HCT116 (cell line): ENCODE measurements at regions not wholly inside any gene's neighbourhood (a gene's known extent, or its start where the extent isn't known, plus 50 kb on each side); places are given as distances from the start of the nearest gene placed in this dataset.

Experiments used
- ATAC-seq: fragments of 200-7000 bp; cut with Tn5 transposase; 2 replicates; pipeline ENCODE4 v1.9.1; 2020; ENCODE audit warnings: mild to moderate bottlenecking, moderate library complexity
- BruUV-seq: library from RNA; stranded (reverse); fragments of 400-500 nt; replicated peaks from 2 replicates; lab custom pipeline; 2021; lab: Mats Ljungman, UMichigan
- CTCF ChIA-PET: fragments of 300-600 bp; sonication (Branson Sonifier 250); formaldehyde crosslinking; loops from one replicate; lab custom pipeline; 2021; ENCODE audit warnings: antibody characterized with exemption; lab: Charles Lee
- POLR2A ChIA-PET: fragments of 300-600, 350-600 bp; sonication (Branson Sonifier 250); formaldehyde crosslinking; loops from one replicate; lab custom pipeline; 2021; ENCODE audit warnings: antibody characterized with exemption; lab: Charles Lee
- RAD21 ChIA-PET, 2 experiments: fragments of 300-600 bp; sonication (Branson Sonifier 250); formaldehyde crosslinking; loops; one replicate each; lab custom pipeline; 2023; ENCODE audit warnings: low total read pairs in 2 of 2; ENCODE audit not compliant: uncharacterized antibody in 2 of 2, unreplicated experiment in 2 of 2, low non-redundant PET in 1 of 2; lab: Charles Lee
- DNase-seq: peaks from one replicate; pipeline ENCODE4 v3.0.0-alpha.2; 2010; ENCODE audit warnings: low read depth, low spot score
- H2AFZ ChIP-seq: fragments of 200-600 bp; shearing (Covaris generic), sonication (generic); 2 replicates; pipeline ENCODE4 v1.6.1; 2017; ENCODE audit warnings: low read depth, mixed run types, mixed read lengths, antibody characterized with exemption, low read length; ENCODE audit not compliant: poor library complexity, severe bottlenecking
- H3K27ac ChIP-seq: 2 replicates; pipeline ENCODE4 v1.5.1; 2012; ENCODE audit warnings: low read depth, low read length
- H3K27me3 ChIP-seq: fragments of 200-600 bp; sonication (generic); 2 replicates; pipeline ENCODE4 v1.6.1; 2016; ENCODE audit warnings: mixed run types, low read length, mixed read lengths; ENCODE audit not compliant: insufficient read depth
- H3K36me3 ChIP-seq, 2 experiments: fragments of 200-500 bp in 1 of 2; fragments of 200-600 bp in 1 of 2; sonication (Bioruptor generic) in 1 of 2; sonication (generic) in 1 of 2; 2 replicates each; pipeline versions ENCODE4 v1.5.1 to v1.6.1; 2014 to 2016; ENCODE audit warnings: low read length in 2 of 2, inconsistent platforms in 1 of 2, mixed read lengths in 1 of 2, mixed run types in 1 of 2; ENCODE audit not compliant: insufficient read depth in 2 of 2, control insufficient read depth in 1 of 2
- H3K4me1 ChIP-seq, 2 experiments: fragments of 200-600 bp in 1 of 2; sonication (generic) in 1 of 2; 2 replicates each; pipeline versions ENCODE4 v1.5.1 to v1.6.1; 2012 to 2017; ENCODE audit warnings: low read length in 2 of 2, inconsistent platforms in 1 of 2, mild to moderate bottlenecking in 1 of 2, mixed read lengths in 1 of 2, mixed run types in 1 of 2, moderate library complexity in 1 of 2; ENCODE audit not compliant: insufficient read depth in 2 of 2, control insufficient read depth in 1 of 2
- H3K4me2 ChIP-seq: fragments of 200-600 bp; sonication (generic); 2 replicates; pipeline ENCODE4 v1.6.1; 2017; ENCODE audit warnings: mixed run types, low read length, mixed read lengths
- H3K4me3 ChIP-seq, 2 experiments: fragments of 200-600 bp in 1 of 2; sonication (generic) in 1 of 2; replicated peaks in 1 of 2; 2 replicates each; pipeline ENCODE4 v1.5.1; 2011 to 2016; ENCODE audit warnings: low read length in 2 of 2, control low read depth in 1 of 2, low read depth in 1 of 2, mild to moderate bottlenecking in 1 of 2, mixed read lengths in 1 of 2, mixed run types in 1 of 2
- H3K79me2 ChIP-seq: fragments of 200-600 bp; sonication (generic); 2 replicates; pipeline ENCODE4 v1.6.1; 2017; ENCODE audit warnings: mild to moderate bottlenecking, mixed run types, low read length, moderate library complexity, mixed read lengths; ENCODE audit not compliant: insufficient read depth
- H3K9ac ChIP-seq: fragments of 200-600 bp; sonication (generic); 2 replicates; pipeline ENCODE4 v1.6.1; 2016; ENCODE audit warnings: low read length, mixed read lengths
- H3K9me2 ChIP-seq: fragments of 200-600 bp; sonication (generic), shearing (Covaris generic); 2 replicates; pipeline ENCODE4 v1.6.1; 2017; ENCODE audit warnings: mixed run types, mild to moderate bottlenecking, moderate library complexity; ENCODE audit not compliant: insufficient read depth
- H3K9me3 ChIP-seq, 2 experiments: fragments of 200-500 bp in 1 of 2; fragments of 200-600 bp in 1 of 2; sonication (Bioruptor generic) in 1 of 2; sonication (generic) in 1 of 2; 2 replicates each; pipeline ENCODE4 v1.6.1; 2014 to 2017; ENCODE audit warnings: low read length in 2 of 2, mixed read lengths in 2 of 2, inconsistent platforms in 1 of 2, low read depth in 1 of 2, mild to moderate bottlenecking in 1 of 2, mixed run types in 1 of 2, moderate library complexity in 1 of 2; ENCODE audit not compliant: control insufficient read depth in 1 of 2, insufficient read depth in 1 of 2
- H4K20me1 ChIP-seq: fragments of 200-600 bp; sonication (generic), shearing (Covaris generic); 2 replicates; pipeline ENCODE4 v1.6.1; 2017; ENCODE audit warnings: mixed run types, mild to moderate bottlenecking, moderate library complexity; ENCODE audit not compliant: insufficient read depth
- ATF3 ChIP-seq: IDR thresholded peaks from 2 replicates; pipeline ENCODE4 v1.6.1; 2012
- CBX3 ChIP-seq: IDR thresholded peaks from 2 replicates; pipeline ENCODE4 v1.6.1; 2012; ENCODE audit warnings: low read depth
- CEBPB ChIP-seq: IDR thresholded peaks from 2 replicates; pipeline ENCODE4 v1.6.1; 2012; ENCODE audit warnings: low read depth
- EGR1 ChIP-seq: IDR thresholded peaks from 2 replicates; pipeline ENCODE4 v1.6.1; 2012; ENCODE audit warnings: low read depth
- EZH2phosphoT487 ChIP-seq: fragments of 200-600 bp; IDR thresholded peaks from 2 replicates; pipeline ENCODE4 v1.6.1; 2018; ENCODE audit warnings: antibody characterized with exemption, borderline replicate concordance
- FOSL1 ChIP-seq: IDR thresholded peaks from 2 replicates; pipeline ENCODE4 v1.6.1; 2012; ENCODE audit warnings: low read depth
- MAX ChIP-seq: IDR thresholded peaks from 2 replicates; pipeline ENCODE4 v1.6.1; 2012
- POLR2A ChIP-seq: IDR thresholded peaks from 2 replicates; pipeline ENCODE4 v1.7.0; 2011; ENCODE audit warnings: borderline replicate concordance; ENCODE audit not compliant: insufficient read depth, insufficient read length; ENCODE audit errors: extremely low read depth
- POLR2AphosphoS5 ChIP-seq: IDR thresholded peaks from 2 replicates; pipeline ENCODE4 v1.6.1; 2011; ENCODE audit warnings: mild to moderate bottlenecking, low read depth, low read length, moderate library complexity
- RAD21 ChIP-seq: IDR thresholded peaks from 2 replicates; pipeline ENCODE4 v1.6.1; 2012; ENCODE audit warnings: low read depth, mild to moderate bottlenecking
- SIN3A ChIP-seq: IDR thresholded peaks from 2 replicates; pipeline ENCODE4 v1.6.1; 2012; ENCODE audit warnings: low read depth
- SRF ChIP-seq: IDR thresholded peaks from 2 replicates; pipeline ENCODE4 v1.6.1; 2012; ENCODE audit warnings: low read depth
- TCF7L2 ChIP-seq: IDR thresholded peaks from 2 replicates; pipeline ENCODE4 v1.7.0; 2011; ENCODE audit warnings: borderline replicate concordance, inconsistent platforms; ENCODE audit not compliant: insufficient read depth, insufficient read length; ENCODE audit errors: extremely low read depth
- YY1 ChIP-seq: IDR thresholded peaks from 2 replicates; pipeline ENCODE4 v1.6.1; 2011; ENCODE audit warnings: low read length, low read depth, moderate library complexity, mild to moderate bottlenecking; ENCODE audit not compliant: insufficient replicate concordance; ENCODE audit errors: extremely low read depth
- ZBTB33 ChIP-seq: IDR thresholded peaks from 2 replicates; pipeline ENCODE4 v1.6.1; 2011; ENCODE audit warnings: mild to moderate bottlenecking, low read length, moderate library complexity; ENCODE audit not compliant: insufficient replicate concordance; ENCODE audit errors: extremely low read depth
- ZFX ChIP-seq: fragments of 450-650 bp; IDR thresholded peaks from 2 replicates; pipeline ENCODE4 v1.6.1; 2017
- ZNF274 ChIP-seq: fragments of 200-500 bp; sonication (Bioruptor generic); IDR thresholded peaks from 2 replicates; pipeline ENCODE4 v1.6.1; 2014; ENCODE audit warnings: mild to moderate bottlenecking, low read depth, low read length, inconsistent platforms
- intact Hi-C: fragments of 100-400 bp; cut with micrococcal nuclease; formaldehyde crosslinking; loops from 2 replicates; pipeline ENCODE4 v1.10.0; 2022
- TF ChIP-seq, protein P1 (sequence below), 3 experiments: fragments of 200-600 bp in 1 of 3; sonication (generic) in 1 of 3; IDR thresholded peaks in 2 of 3; conservative IDR thresholded peaks in 1 of 3; 2 replicates each; pipeline ENCODE4 v1.5.1; 2012 to 2017; ENCODE audit warnings: low read depth in 2 of 3, low read length in 2 of 3, antibody characterized with exemption in 1 of 3, borderline replicate concordance in 1 of 3, control low read depth in 1 of 3, mild to moderate bottlenecking in 1 of 3, mixed read lengths in 1 of 3, mixed run types in 1 of 3, moderate library complexity in 1 of 3; ENCODE audit not compliant: insufficient read depth in 1 of 3

- TF ChIP-seq ZBTB33 (no peak), MAX (no peak), CEBPB (no peak), SRF (no peak), SIN3A (no peak), EZH2phosphoT487 (no peak), CBX3 (no peak), ATF3 (no peak), ZFX (no peak)
- TF ChIP-seq, all 23 proteins: peak for 0
These were observed 111.1 kb upstream of the ACSL4 start (continued) for GRCh38 chrX:109843963-109844751.

DNA sequence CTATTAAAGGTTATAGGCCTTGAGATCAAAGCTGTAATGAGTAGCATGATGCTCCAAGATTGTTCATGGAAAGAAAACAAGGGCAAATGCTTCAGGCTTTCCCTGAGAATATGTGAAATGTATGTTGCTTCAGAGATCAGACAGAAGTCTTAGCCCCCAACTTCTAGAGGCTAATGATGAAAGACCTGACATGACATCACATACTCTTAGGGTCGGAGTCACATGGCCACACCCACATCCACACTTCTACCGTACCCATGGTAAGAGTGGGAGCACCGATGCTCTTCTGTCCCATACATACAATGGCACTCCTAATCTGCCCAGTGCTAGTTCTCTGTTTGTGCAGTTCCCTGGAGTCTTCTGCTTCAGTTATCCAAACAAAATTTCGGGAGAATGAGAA lies 111.9 kb upstream of the ACSL4 start:
- intact Hi-C loops = no loop called here
- Histone ChIP-seq H3K9me2 (no peaks in the 10 kb centered on the region), H3K79me2 (no peaks in the 10 kb centered on the region), H3K9ac (no peak overlapping the region), H4K20me1 (no peaks in the 10 kb centered on the region), H3K9me3 (no peaks in the 10 kb centered on the region), H3K27me3 (no peaks in the 10 kb centered on the region), H3K4me2 (no peak overlapping the region), H2AFZ (no peak overlapping the region), H3K4me1 (peaks cover 6 to 10% of the 10 kb centered on the region in 2 experiments), H3K27ac (no peak overlapping the region), H3K4me3 (no peak overlapping the region), H3K36me3 (no peaks in the 10 kb centered on the region)
- DNase-seq (no peak), ATAC-seq (no peak)
- ChIA-PET RAD21 (no interaction called here), CTCF (interaction anchor here (1.1 kb wide), 1 partner anchor 12 kb away, joined by 4 read pairs; no protein-coding TSS in a partner anchor), POLR2A (no interaction called here)
- no TSS peak for BruUV-seq
- TF ChIP-seq, protein P1, sequence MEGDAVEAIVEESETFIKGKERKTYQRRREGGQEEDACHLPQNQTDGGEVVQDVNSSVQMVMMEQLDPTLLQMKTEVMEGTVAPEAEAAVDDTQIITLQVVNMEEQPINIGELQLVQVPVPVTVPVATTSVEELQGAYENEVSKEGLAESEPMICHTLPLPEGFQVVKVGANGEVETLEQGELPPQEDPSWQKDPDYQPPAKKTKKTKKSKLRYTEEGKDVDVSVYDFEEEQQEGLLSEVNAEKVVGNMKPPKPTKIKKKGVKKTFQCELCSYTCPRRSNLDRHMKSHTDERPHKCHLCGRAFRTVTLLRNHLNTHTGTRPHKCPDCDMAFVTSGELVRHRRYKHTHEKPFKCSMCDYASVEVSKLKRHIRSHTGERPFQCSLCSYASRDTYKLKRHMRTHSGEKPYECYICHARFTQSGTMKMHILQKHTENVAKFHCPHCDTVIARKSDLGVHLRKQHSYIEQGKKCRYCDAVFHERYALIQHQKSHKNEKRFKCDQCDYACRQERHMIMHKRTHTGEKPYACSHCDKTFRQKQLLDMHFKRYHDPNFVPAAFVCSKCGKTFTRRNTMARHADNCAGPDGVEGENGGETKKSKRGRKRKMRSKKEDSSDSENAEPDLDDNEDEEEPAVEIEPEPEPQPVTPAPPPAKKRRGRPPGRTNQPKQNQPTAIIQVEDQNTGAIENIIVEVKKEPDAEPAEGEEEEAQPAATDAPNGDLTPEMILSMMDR (IDR thresholded peaks at IDR 0.05 in 2 of 3, conservative IDR thresholded peaks at IDR 0.05 in 1 of 3; ENCODE audit: borderline replicate concordance in 1 of 3, insufficient read depth in 1 of 3, low read depth in 2 of 3, low read length in 2 of 3) = no peak
- TF ChIP-seq MAX = no peak
- no peak for TF ChIP-seq EGR1
- no peak for TF ChIP-seq YY1
- TF ChIP-seq RAD21 = no peak
- no peak for TF ChIP-seq CBX3
- no peak for TF ChIP-seq EZH2phosphoT487
- no peak for TF ChIP-seq POLR2A
- no peak for TF ChIP-seq FOSL1
- no peak for TF ChIP-seq POLR2AphosphoS5
- TF ChIP-seq ZNF274 = no peak
- no peak for TF ChIP-seq TCF7L2
